ENCODE measurements at regions not wholly inside any gene's neighbourhood (a gene's known extent, or its start where the extent isn't known, plus 50 kb on each side); places are given as distances from the start of the nearest gene placed in this dataset.

- no peak for FAIRE-seq
Measured at GRCh38 chr20:11822540-11822794, 95.2 kb upstream of the BTBD3 start.

DNA sequence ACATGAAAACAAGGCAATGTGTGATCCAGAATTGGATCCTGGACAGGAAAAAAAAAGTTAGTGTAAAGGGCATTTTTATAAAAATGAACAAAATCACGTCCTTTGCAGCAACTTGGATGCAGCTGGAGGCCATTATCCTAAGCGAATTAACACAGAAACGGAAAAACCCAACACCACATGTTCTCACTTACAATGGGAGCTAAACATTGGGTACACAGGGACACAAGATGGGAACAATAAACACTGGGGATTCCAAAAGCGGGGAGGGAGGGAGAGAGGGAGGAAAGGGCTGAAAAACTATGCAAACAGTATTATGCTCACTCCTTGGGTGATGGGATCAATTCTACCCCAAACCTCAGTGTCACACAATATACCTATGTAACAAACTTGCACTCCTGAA lies 91.4 kb upstream of the BTBD3 start:
- FAIRE-seq: no peak

DNA sequence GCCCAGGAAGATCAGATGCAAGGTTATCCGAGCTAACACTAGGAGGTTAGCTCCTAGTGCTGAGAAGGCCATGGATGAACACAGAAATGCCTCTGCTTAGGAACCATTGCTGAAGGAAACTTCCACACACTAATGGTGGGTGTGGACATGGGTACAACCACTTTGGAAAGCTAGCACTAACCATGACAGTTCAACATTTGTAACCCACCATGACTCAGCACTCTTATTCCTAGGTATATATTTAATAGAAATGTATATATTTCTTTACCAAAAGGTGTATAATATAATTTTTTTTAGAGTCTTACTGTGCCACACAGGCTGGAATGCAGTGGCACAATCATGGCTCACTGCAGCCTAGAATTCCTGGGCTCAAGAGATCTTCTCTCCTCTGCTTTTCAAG lies 85.3 kb upstream of the BTBD3 start:
- no peak for FAIRE-seq

- FAIRE-seq: no peak
Measured at GRCh38 chr20:11832851-11833250, 84.8 kb upstream of the BTBD3 start.

DNA sequence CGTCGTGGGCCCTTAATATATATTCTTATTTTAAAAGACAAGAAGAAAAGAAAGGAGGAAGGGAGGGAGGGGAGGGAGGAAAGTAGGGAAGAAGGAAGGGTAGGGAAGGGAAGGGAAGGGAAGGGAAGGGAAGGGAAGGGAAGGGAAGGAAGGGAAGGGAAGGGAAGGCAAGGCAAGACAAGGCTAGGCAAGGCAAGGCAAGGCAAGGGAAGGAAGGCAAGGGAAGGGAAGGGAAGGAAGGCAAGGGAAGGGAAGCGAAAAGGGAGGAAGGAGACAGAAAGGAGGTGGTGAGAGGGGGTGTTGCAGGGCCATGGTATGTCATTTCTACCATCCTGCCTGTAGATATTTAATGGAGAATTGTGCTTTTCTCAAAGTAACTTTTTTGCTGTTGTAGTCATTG lies 83.9 kb upstream of the BTBD3 start:
- FAIRE-seq: no peak

DNA sequence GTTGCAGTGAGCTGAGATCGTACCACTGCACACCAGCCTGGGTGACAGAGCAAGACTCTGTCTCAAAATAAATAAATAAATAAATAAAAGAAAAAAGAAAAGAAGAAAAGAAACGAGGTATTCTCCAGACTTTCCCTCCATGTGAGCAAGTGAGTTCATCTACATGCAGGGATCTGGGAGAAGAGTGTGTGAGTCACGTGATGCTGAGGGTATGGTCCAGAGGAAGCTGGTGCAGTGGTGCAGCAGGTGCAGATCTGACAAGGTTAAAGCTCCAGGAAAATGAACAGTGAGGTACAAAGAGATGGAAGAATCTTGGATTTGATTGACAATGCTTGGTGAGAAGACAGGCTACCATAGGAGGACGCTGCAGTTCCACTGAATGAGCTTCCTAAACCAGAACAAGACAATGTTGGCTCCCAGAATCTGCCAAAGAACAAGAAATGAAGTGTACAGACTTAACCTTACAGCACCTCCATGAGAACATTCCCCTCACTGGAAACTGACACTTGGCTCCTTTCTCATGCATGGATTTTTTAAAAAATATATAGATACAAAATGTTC lies 79.5 kb upstream of the BTBD3 start:
- FAIRE-seq: no peak

- no peak for FAIRE-seq
Measured at GRCh38 chr20:11841972-11842461, 75.7 kb upstream of the BTBD3 start.

DNA sequence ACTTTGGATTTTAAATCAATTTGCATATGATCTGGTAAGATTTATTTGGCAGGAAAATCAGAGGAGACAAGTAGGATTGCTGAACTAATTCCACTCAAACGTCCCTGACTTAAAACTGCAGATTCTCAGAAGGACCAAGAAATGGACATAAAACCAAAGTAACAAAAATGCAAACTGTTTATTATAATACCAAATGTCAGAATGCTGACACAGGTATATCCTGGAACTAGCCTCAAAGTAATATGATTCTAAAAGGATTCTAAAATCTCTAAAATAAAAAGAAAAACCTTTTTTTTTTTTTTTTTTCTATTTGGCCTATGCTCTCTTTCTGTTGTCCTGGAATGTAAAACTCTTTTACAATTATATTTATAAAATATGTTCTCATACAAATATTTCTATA lies 74.4 kb upstream of the BTBD3 start:
- FAIRE-seq: no peak

DNA sequence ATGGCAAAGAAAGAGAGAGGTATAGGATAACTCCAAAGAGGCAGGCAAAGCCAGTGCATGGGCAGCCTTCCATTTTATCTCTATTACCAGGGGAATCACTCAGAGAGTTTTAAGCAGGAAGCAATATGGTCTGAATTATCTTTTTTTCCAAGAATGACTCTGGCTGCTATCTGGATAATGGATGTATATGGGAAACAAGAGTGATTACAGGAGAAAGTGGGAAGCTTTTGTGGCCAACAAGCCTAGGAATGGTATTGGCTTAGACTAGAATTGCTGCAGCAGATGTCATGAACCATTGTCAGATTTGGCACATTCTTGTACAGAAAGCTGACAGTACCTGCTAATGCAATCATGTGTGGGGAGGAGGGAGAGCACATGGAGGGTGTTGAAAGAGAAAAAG lies 73.0 kb upstream of the BTBD3 start:
- no peak for FAIRE-seq

GRCh38 chr20:11845340-11845739 lies 72.4 kb upstream of the BTBD3 start:
- FAIRE-seq: no peak

DNA sequence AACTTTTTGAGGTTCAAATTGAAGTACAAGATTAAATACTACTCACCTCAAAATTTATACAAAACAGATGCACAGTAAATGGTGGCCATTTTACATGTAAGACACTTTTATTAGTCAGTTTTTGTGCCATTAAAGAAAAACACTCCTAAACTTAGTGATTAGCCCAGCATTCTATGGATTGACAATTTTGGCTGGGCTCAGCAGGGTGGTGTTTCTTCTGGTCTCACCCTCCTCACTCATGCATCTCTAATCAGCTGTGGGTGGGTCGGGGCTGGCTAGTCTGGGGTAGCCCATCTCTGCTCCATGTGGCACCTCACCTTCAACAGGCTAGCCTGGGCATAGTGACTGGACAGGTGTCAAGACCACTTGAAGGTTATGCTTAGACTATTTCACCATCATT lies 71.6 kb upstream of the BTBD3 start:
- no peak for FAIRE-seq

GRCh38 chr20:11847827-11848226 lies 69.9 kb upstream of the BTBD3 start:
- FAIRE-seq: no peak

DNA sequence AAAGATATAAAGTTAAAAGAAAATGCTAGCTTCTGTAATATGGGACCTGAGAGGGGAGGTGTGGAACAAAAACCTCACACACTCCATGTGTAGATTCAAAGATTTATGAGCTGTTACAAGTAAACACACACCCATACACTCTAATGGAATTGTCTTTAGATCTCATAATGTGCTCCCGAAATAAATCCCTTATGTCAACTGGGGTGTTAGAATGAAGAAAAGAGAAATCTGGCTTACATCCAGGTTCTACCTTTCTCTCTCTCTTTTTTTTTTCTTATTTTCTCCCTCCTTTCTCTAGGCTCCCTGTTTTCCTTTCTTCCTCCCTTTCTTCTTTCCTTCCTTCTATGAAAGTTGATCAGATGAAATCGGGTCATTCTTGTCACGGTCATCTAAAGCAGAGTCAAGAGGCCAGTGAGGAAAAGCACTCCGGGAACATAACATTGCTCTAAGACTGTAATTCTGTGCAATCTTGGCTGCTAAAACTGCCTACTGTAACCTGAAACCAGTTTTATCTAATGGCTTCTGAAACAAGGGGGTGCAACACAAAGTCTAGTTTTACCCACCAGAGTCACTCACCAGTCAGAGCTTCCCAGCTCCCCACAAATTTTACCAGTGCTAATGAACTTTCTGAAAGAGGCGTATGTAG lies 68.3 kb upstream of the BTBD3 start:
- no peak for FAIRE-seq

GRCh38 chr20:11849976-11850670 lies 67.6 kb upstream of the BTBD3 start:
- FAIRE-seq: no peak

- FAIRE-seq: no peak
Measured at GRCh38 chr20:11850901-11851300, 66.8 kb upstream of the BTBD3 start.

GRCh38 chr20:11851646-11852045 lies 66.0 kb upstream of the BTBD3 start:
- no peak for FAIRE-seq

DNA sequence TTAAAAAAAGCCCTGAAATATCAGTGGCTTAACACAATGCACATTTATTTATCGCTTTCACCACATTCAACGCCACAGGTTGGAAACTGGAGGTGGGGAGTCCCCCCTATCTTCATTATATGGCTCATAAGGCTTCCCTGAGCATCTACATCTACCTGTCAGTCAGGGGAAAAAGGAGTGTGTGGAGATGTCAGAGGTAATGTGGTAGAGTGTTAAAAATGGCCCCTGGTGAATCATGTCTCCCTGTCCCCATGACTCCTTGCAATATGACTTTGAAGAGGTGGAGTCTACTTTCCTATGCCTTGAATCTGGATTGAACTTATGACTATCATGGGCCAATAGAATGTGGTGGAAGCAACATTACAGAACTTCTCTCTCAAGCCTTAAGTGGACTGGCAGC lies 65.5 kb upstream of the BTBD3 start:
- FAIRE-seq: no peak

GRCh38 chr20:11852811-11853210 lies 64.9 kb upstream of the BTBD3 start:
- FAIRE-seq: no peak

DNA sequence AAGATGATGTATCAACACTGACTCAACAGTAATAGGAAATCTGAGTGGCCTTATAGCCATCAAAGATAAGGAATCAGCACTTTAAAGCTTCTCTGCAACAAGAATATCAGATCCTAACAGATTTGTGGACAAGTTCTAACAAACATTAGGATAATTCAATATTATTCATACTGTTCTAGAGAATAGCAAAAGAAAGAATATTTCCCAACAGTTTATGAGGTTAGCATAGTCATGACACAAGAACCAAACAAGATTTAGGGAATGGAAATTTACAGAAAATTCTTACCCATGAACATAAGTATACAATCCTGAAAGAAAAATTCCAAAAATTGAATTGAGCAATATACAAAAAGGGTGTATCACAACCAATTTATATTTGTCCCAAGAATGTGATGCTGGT lies 64.3 kb upstream of the BTBD3 start:
- FAIRE-seq: no peak

GRCh38 chr20:11861479-11861878 lies 56.2 kb upstream of the BTBD3 start:
- no peak for FAIRE-seq

- FAIRE-seq: no peak
Measured at GRCh38 chr20:11867291-11867919, 50.3 kb upstream of the BTBD3 start.

All from islet of Langerhans (tissue), 1 donor.